RWPE1 (cell line): ENCODE measurements at regions not wholly inside any gene's neighbourhood (a gene's known extent, or its start where the extent isn't known, plus 50 kb on each side); places are given as distances from the start of the nearest gene placed in this dataset.
"Not testable (repeated sequence)": the region's sequence is repeated elsewhere in the genome, so short reads cannot be mapped to it uniquely, and the experiment has no call there.

Experiments used
- CTCF ChIA-PET: fragments of 350-600 bp; sonication (Branson Sonifier 250); formaldehyde crosslinking; extraction: SDS; loops from one replicate; lab custom pipeline; 2021; lab: Yijun Ruan, JAX
- POLR2A ChIA-PET: fragments of 400-600 bp; formaldehyde crosslinking; extraction: SDS; loops from one replicate; lab custom pipeline; 2020; ENCODE audit warnings: antibody characterized with exemption; ENCODE audit not compliant: low non-redundant PET; lab: Yijun Ruan, JAX
- DNase-seq: peaks from one replicate; pipeline ENCODE4 v3.0.0; 2012; ENCODE audit warnings: low spot score
- H3K27ac ChIP-seq: fragments of 450-650 bp; 2 replicates; pipeline ENCODE4 v1.5.1; 2017
- TF ChIP-seq, protein P1 (sequence below): fragments of 450-650 bp; conservative IDR thresholded peaks from 2 replicates; pipeline ENCODE4 v1.5.1; 2017; ENCODE audit warnings: low read depth, mild to moderate bottlenecking

DNA sequence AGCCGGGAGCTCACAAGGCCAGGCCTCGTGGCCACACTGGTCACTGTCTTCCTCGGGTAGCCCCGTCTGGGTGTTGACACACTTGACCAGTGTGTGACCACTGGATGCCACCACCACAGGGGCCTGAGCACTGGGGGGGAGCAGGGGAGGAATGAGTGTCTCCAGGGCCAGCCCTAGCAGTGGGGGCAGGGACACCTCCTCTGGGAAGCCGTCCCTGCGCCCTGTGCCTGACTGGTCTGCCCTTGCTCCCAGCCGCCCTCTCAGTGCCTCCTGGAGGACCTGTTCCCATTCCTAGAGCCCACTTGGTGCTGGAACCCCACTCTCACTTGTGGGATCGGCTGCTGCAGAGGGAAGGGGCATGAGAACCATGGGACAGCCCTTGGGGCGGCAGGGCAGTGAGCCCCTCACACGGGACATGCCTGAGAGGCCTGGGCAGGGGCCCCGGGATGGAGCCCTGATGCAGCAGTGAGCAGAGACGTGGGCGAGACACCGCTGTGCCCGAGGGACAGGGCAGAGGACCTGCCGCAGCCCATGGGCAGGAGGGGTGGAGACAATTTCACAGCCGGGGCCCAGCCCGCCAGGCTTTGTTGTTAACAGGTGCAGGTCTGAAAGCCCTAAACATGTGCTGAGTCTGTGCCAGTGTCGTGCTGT lies 121.7 kb upstream of the AKAP13 start:
- CTCF ChIA-PET = not testable (repeated sequence)

DNA sequence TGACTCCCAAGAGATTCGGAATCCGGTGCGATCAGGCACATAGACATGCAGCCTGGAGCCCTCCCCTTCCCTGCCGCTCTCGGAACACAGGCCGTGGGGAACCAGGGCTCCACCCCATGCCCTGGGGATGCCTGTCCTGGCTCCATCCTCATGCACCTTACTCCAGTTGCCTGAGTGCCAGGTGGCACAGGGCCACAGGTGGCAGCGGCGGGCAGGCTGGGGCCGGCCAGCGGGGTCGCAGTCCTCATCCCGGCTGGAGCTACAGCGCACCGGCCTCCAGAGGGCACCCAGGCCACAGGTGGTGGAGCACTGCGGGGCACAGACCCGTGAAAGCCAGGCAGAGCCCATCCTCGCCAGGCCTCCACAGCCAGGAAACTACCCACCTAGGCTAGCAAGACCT lies 119.9 kb upstream of the AKAP13 start:
- POLR2A ChIA-PET, H3K27ac ChIP-seq, DNase-seq, CTCF ChIA-PET: not testable (repeated sequence)

More for the DNA sequence above, 121.7 kb upstream of the AKAP13 start:
- POLR2A ChIA-PET, H3K27ac ChIP-seq, DNase-seq: not testable (repeated sequence)

DNA sequence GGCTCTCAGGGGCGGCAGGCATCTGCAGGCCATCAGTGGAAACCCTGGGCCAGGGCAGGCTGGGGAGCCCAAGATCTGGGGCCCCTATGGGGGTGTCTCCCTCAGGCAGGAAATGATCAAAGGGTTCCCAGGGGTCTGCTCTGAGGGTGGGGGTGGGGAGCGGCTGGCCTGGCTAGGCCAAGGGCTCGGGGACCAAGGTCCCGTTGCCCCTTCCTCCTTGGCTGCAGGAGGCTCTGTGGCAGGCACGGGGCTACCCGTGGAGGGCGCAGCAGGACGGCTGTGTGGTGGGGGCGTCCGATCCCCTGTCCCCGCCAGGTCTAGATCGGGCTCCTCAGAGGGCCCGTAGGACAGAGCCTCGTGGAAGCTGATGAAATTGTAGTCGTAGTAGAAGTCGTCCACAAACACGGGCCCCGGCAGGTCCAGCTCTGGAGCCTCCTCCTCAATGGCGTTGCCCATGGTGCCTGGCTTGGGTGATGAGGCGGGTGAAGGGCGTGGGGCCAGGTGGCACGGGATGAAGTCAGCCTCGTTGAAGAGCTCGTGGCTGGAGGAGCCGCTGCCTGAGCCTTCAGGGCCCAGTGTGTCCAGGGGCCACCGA lies 117.8 kb upstream of the AKAP13 start:
- CTCF ChIA-PET, H3K27ac ChIP-seq, POLR2A ChIA-PET, DNase-seq: not testable (repeated sequence)

DNA sequence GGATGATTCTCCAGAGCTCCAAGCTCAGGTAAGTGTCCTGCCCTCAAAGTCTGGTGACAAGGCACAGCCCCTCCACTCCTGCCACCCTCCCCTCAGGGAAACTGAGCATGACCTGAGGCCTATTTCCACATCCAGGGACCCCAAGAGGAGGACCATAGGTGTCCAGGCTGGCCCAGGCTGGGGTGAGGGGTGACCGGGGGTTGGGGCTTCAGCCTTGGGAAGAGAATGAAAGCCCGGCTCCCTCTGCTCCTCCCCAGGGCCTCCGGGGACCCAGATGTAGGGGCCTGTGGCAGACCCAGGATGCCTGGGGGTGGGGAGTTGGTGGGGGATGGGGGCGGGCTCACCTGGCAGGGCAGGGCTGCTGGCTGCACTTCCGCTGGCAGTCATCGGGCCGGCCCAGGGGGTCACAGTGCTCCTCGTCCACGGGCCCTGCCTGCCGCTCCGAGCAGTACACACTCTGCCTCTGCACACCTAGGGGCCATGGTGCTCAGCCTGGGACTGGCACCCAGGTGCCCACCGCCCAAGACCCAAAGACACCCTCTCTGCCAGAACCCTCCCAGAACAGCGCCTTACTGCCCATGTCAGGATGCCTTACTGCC lies 116.5 kb upstream of the AKAP13 start:
- POLR2A ChIA-PET, DNase-seq, CTCF ChIA-PET, H3K27ac ChIP-seq: not testable (repeated sequence)

DNA sequence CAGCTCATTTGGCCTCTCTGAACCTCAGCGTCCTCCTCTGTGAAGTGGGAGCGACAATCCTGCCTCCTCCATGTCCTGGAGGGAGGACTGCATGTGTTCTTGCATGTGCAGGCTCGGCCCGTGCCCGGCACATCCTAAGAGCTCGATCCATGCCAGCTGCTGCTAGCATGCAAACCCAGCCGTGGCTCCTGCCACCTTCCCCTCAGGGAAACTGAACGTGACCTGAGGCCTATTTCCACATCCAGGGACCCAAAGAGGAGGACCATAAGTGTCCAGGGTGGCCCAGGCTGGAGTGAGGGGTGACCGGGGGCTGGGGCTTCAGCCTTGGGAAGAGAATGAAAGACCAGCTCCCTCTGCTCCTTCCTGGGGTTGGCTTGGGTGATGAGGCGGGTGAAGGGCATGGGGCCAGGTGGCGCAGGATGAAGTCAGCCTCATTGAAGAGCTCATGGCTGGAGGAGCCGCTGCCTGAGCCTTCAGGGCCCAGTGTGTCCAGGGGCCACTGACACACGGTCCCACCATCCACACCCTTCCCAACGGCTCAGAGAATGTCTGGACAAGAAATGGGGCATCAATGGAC lies 115.7 kb upstream of the AKAP13 start:
- POLR2A ChIA-PET, CTCF ChIA-PET, DNase-seq, H3K27ac ChIP-seq: not testable (repeated sequence)

DNA sequence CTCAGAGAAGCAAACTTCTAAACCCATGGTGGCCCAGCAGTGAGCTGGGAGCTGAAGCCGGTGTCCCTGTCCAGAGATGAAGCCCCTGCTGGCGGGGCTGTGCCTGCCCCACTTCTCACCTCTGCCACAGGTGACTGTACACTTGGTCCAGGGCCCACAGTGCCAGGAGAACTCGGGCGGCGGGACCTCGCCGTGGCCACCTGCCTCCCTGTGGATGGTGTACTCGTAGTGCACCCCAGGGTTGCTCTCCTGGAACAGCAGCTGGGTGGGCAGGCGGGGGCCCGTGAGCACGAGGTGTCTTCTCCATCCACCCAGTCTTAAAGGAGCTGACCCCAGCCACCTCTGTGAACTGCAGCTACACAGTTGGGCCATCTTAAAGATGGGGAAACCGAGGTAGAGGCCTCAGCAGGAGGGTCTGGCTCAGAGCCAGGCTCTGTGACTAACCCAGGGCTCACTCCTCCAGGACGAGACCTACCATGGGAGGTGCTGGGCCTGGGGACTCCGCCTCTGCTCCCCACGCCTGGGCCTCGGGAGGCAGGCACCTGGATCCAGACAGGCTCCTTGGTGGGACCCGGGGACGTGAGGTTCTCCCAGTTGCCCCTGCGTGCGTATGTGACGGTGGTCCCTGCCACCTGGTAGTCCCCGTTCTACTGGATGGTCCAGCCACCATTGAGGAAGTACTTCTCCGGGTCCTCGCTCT lies 113.1 kb upstream of the AKAP13 start:
- CTCF ChIA-PET, DNase-seq, POLR2A ChIA-PET, H3K27ac ChIP-seq: not testable (repeated sequence)

DNA sequence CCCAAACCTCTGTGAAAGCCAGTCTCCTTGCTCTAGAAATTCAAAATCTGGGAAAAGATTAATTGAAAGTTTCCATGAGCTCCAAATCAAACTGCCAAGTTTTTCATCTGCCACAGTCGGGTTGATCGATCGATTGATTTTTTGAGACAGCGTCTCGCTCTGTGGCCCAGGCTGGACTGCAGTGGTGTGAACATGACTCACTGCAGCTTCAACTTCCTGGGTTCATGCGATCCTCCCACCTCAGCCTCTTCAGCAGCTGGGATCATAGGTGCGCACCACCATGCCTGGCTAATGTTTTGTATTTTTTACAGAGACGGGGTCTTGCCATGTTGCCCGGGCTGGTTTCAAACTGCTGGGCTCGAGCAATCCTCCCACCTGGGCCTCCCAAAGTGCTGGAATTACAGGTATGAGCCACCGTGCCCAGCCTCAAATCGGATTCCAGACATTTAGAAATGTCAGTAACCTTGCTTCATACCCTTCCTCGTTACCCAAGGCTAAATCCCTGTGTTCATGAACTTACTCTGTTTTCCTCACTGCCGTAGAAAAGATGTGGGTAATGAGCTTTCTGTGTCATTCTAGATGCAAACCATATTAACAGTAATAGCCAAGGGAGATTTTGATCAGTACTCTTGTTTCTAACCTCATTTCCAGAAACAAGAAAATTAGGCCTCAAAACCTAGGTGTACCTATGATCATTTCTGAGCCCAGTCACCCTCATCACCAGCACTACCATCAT lies 105.9 kb upstream of the AKAP13 start:
- TF ChIP-seq, protein P1, sequence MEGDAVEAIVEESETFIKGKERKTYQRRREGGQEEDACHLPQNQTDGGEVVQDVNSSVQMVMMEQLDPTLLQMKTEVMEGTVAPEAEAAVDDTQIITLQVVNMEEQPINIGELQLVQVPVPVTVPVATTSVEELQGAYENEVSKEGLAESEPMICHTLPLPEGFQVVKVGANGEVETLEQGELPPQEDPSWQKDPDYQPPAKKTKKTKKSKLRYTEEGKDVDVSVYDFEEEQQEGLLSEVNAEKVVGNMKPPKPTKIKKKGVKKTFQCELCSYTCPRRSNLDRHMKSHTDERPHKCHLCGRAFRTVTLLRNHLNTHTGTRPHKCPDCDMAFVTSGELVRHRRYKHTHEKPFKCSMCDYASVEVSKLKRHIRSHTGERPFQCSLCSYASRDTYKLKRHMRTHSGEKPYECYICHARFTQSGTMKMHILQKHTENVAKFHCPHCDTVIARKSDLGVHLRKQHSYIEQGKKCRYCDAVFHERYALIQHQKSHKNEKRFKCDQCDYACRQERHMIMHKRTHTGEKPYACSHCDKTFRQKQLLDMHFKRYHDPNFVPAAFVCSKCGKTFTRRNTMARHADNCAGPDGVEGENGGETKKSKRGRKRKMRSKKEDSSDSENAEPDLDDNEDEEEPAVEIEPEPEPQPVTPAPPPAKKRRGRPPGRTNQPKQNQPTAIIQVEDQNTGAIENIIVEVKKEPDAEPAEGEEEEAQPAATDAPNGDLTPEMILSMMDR = no peak
- POLR2A ChIA-PET = no interaction called here
- DNase-seq = no peak
- CTCF ChIA-PET = no interaction called here
- H3K27ac ChIP-seq = no peak overlapping the region

DNA sequence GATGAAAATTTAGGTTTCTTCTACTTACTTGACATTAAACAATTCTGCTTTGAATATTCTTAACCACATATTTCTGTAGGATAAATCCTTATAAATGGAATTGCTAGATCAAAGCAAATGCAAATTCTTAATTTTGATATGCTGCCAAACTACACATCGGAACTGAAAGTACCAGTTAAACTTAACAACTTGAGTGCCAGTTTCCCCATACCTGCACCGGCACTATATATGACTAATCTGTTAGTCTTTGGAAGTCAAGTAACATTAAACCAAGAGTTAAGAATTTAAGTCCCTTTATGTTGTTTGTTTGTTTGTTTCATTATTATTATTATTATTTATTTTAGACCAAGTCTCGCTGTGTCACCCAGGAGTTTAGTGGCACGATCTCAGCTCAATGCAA lies 103.9 kb upstream of the AKAP13 start:
- H3K27ac ChIP-seq = no peak overlapping the region
- CTCF ChIA-PET = interaction anchor here (1.3 kb wide), 1 partner anchor 13 kb away, joined by 4 read pairs; no protein-coding TSS in a partner anchor
- POLR2A ChIA-PET = no interaction called here
- TF ChIP-seq, protein P1 = no peak
- no peak for DNase-seq

DNA sequence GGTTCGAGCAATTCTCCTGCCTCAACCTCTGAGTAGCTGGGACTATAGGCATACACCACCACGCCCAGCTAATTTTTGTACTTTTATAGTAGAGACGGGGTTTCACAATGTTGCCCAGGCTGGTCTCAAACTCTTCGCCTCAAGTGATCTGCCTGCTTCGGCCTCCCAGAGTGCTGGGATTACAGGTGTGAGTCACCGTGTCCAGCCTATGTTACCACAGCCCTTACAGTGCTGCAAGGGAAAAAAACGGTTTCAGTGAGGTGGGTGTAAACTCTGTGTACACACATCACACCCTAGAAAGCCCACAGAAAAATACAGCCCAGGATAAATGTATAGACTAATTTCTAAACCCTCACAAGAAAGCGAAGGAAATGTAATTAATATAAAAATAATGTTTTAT lies 103.5 kb upstream of the AKAP13 start:
- TF ChIP-seq, protein P1 = no peak
- DNase-seq = no peak
- no peak overlapping the region for H3K27ac ChIP-seq
- CTCF ChIA-PET = interaction anchor here (1.3 kb wide), 1 partner anchor 12 kb away, joined by 4 read pairs; no protein-coding TSS in a partner anchor
- POLR2A ChIA-PET = no interaction called here
